GM23248 (cell line): ENCODE measurements at regions not wholly inside any gene's neighbourhood (a gene's known extent, or its start where the extent isn't known, plus 50 kb on each side); places are given as distances from the start of the nearest gene placed in this dataset.
"Not testable (repeated sequence)": the region's sequence is repeated elsewhere in the genome, so short reads cannot be mapped to it uniquely, and the experiment has no call there.

Experiments used
- EZH2 ChIP-seq: fragments of 200-600 bp; sonication (generic); IDR thresholded peaks from 2 replicates; pipeline ENCODE4 v1.6.1; 2018; ENCODE audit warnings: antibody characterized with exemption, mild to moderate bottlenecking; ENCODE audit not compliant: insufficient read depth, poor library complexity, severe bottlenecking
- EZH2phosphoT487 ChIP-seq: fragments of 200-600 bp; sonication (generic); IDR thresholded peaks from 2 replicates; pipeline ENCODE4 v1.6.1; 2018; ENCODE audit warnings: antibody characterized with exemption, moderate library complexity, mild to moderate bottlenecking, low read depth; ENCODE audit not compliant: insufficient read depth

- TF ChIP-seq EZH2, EZH2phosphoT487: not testable (repeated sequence)
Observed at GRCh38 chr17:54465443-54465842, 435.2 kb upstream of the TOM1L1 start.
